ENCODE measurements at regions not wholly inside any gene's neighbourhood (a gene's known extent, or its start where the extent isn't known, plus 50 kb on each side); places are given as distances from the start of the nearest gene placed in this dataset.

GRCh38 chr18:34491719-34492118, 218.4 kb upstream of the DTNA start (continued):
- no peak for TF ChIP-seq ZBTB44 (tag by site-specific recombination; IDR thresholded peaks at IDR 0.05)
- peak; percentile 60; the same call in 1 of the 2 replicates for TF ChIP-seq ZNF18 (tag by site-specific recombination; IDR thresholded peaks at IDR 0.05)
- peak; percentile 82 for TF ChIP-seq ZXDB (tag by site-specific recombination; IDR thresholded peaks at IDR 0.05)
- TF ChIP-seq PRDM6 (tag by site-specific recombination; IDR thresholded peaks at IDR 0.05) = peak; percentile 73
- peak; percentile 12; the same call in 1 of the 2 replicates for TF ChIP-seq GLIS1 (tag by site-specific recombination; IDR thresholded peaks at IDR 0.05)
- peak; percentile 100 for TF ChIP-seq FEZF1 (tag by site-specific recombination; IDR thresholded peaks at IDR 0.05)
- 0 out of 2 replicates have a peak, but pooled peaks have one; percentile 51 for TF ChIP-seq PRDM4 (tag by site-specific recombination; IDR thresholded peaks at IDR 0.05)
- TF ChIP-seq IKZF3 (tag by site-specific recombination; IDR thresholded peaks at IDR 0.05) = peak; percentile 41; the same call in 1 of the 2 replicates

GRCh38 chr18:34492652-34493051, 217.4 kb upstream of the DTNA start:
- ChIA-PET CTCF (interaction anchor here (0.6 to 1.0 kb wide), 6 partner anchors 101 to 370 kb away, joined by 3 to 5 read pairs (median 4); no protein-coding TSS in a partner anchor), POLR2A (no interaction called here)
- Histone ChIP-seq H3K27ac (ENCODE audit: extremely low read depth, low read depth, low read length) (peak overlapping the region; percentile 91), H3K4me3 (ENCODE audit: low read depth, low read length) (peak overlapping the region; percentile 72), H3K4me1 (ENCODE audit: control insufficient read depth, insufficient read depth, low read length) (peaks cover 22% of the 10 kb centered on the region), H3K9me3 (ENCODE audit: control insufficient read depth, insufficient read depth, low read depth, low read length) (no peaks in the 10 kb centered on the region), H3K36me3 (ENCODE audit: control insufficient read depth in 2 of 2, insufficient read depth in 1 of 2, low read length in 2 of 2) (no peaks in the 10 kb centered on the region)
- peak; percentile 64; the same call in 1 of the 2 replicates for TF ChIP-seq ZNF366 (tag by site-specific recombination; conservative IDR thresholded peaks at IDR 0.05)
- TF ChIP-seq INSM2 (tag by site-specific recombination; IDR thresholded peaks at IDR 0.05) = no peak
- no peak for TF ChIP-seq ZFP37 (tag by site-specific recombination; IDR thresholded peaks at IDR 0.05)

GRCh38 chr18:34493099-34493544, 217.0 kb upstream of the DTNA start:
- peaks cover 22% of the 10 kb centered on the region for H3K4me1 ChIP-seq (ENCODE audit: control insufficient read depth, insufficient read depth, low read length)
- H3K4me3 ChIP-seq (ENCODE audit: low read depth, low read length) = peak overlapping the region; percentile 72
- H3K9me3 ChIP-seq (ENCODE audit: control insufficient read depth, insufficient read depth, low read depth, low read length) = no peaks in the 10 kb centered on the region
- POLR2A ChIA-PET = no interaction called here
- CTCF ChIA-PET = interaction anchor here (0.6 to 1.0 kb wide), 4 partner anchors 152 to 370 kb away, joined by 3 to 5 read pairs (median 4); no protein-coding TSS in a partner anchor
- H3K27ac ChIP-seq (ENCODE audit: extremely low read depth, low read depth, low read length) = peak overlapping the region; percentile 91
- no peaks in the 10 kb centered on the region for H3K36me3 ChIP-seq (ENCODE audit: control insufficient read depth in 2 of 2, insufficient read depth in 1 of 2, low read length in 2 of 2)
- TF ChIP-seq ZNF501 (tag by site-specific recombination; IDR thresholded peaks at IDR 0.05) (no peak), YY1 (tag by site-specific recombination; IDR thresholded peaks at IDR 0.05) (no peak), ZNF544 (tag by site-specific recombination; IDR thresholded peaks at IDR 0.05) (no peak), ZNF354C (tag by site-specific recombination; IDR thresholded peaks at IDR 0.05; ENCODE audit: borderline replicate concordance, low read depth) (no peak), KLF9 (tag by site-specific recombination; IDR thresholded peaks at IDR 0.05; ENCODE audit: low read depth) (peak; percentile 80), ZNF610 (tag by site-specific recombination; IDR thresholded peaks at IDR 0.05; ENCODE audit: borderline replicate concordance) (peak; percentile 28; the same call in 1 of the 2 replicates), ZNF416 (tag by site-specific recombination; IDR thresholded peaks at IDR 0.05) (no peak), ZNF791 (tag by site-specific recombination; IDR thresholded peaks at IDR 0.05) (no peak), ELK4 (IDR thresholded peaks at IDR 0.05; ENCODE audit: borderline replicate concordance, low read depth, low read length) (no peak), BCL11B (tag by site-specific recombination; IDR thresholded peaks at IDR 0.05; ENCODE audit: low read depth) (0 out of 2 replicates have a peak, but pooled peaks have one; percentile 23)

Data from HEK293 (cell line).